ENCODE measurements at regions not wholly inside any gene's neighbourhood (a gene's known extent, or its start where the extent isn't known, plus 50 kb on each side); places are given as distances from the start of the nearest gene placed in this dataset.
A peak's percentile ranks its signal among the peaks of the same experiment; 100 is the strongest.
"Not testable (repeated sequence)": the region's sequence is repeated elsewhere in the genome, so short reads cannot be mapped to it uniquely, and the experiment has no call there.

DNA sequence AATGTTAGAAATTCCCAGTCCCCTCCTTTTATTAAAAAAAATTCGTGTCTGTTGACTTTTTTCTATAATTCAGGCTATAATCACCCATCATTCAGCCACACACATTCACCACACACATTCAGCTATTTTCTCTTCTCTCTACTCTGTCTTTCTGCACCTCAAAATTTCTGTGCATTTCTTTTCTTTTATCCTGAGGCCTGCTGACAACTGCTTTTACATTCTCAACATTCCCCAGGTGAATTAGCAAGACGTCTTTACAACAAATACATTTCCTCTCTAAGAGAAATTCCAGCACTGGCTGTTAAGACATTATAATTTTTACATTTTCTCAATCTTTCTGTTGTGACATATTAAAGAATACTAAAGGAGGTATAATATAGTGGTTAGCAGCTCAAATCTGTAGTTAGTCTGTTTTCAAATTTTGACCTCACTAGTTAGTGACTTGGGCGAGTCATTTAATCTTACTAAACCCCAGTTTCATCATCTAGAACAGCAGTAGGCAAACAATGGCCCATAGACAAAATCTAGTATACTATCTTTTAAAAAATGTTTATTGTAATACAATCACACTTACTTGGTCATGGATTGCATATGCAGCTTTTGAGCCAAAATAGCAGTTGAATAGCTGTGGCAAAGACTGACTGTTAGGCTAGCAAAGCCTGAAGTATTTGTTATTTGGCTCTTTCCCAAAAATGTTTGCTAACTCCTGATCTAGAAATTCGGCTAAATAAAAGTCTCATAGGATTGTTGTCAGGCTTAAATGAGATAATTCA lies 350.7 kb downstream of the NSUN3 start:
- DNase-seq, result peak; percentile 69

DNA sequence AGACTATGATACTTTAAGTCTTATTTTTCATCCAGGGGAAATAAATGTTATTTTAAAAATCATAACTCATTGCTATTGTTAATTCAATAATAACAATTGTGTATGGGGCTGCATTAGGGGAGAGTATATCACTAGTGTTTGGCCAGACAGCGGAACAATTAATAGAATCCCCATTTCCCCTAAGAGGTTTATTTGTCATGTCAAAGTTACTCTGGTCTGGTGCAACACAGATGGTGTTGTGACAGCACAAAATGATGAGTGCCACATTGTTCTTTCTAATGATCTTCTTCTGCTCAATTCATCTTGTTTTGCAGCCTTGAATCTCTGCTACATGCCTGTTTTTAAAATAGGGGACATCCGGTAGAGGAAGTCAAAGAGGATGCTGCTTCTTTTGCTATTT lies 351.6 kb downstream of the NSUN3 start:
- DNase-seq, result no peak

DNA sequence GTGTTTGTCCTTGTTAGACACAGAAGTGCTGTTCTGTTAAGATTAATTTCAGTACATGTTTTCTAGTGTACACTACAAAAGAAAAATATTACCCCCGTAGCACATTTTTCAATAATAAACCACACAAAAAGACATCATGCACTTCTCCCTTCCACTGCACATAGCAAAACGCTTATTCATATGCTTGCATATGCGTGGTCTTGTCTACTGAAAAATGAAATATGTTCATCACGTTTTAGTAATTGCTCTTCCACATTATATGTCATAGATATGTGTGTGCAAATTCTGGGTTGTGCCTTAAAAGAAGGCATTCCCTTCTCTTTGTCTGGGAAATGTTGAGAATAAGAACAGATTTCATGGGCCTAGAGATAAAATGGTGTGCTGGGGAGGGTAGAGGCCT lies 353.9 kb downstream of the NSUN3 start:
- no peak for DNase-seq

DNA sequence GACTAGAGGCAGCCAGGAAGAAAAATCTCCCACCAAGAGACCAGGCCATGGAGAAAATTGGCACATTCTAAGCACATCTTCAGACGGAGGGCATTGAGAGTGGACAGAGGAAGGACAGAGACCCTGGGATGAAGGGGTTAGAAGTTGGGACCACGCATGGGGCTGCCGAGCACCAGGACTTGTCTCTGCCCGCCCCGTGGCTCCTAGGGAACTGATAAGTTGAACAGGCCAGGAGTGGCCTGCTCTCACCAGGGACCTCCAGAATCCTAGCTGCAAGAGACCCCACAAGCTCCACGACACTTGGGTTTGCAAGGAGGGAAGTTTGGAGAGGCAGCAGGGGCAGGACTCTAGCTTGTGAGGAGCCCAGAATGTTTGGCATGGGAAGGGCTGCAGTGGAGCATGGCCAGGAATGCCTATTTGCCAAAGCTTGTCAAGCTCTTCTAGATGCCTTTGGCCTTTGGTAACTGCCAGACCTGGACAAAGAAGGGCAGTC lies 355.1 kb downstream of the NSUN3 start:
- DNase-seq, result no peak

DNA sequence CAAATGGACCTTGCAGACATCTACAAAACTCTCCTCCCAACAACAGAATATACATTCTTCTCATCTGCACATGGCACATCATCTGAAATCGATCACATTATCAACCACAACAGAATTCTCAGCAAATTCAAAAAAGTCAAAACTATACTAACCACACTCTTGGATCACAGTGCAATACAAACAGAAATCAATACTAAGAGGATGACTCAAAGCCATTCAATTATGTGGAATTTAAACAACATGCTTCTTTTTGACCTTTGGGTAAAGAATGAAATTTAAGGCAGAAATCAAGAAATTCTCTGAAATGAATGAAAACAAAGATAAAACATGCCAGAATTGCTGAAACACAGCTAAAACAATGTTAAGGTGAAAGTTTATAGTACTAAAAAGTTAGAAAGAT lies 358.1 kb downstream of the NSUN3 start:
- DNase-seq, result no peak

DNA sequence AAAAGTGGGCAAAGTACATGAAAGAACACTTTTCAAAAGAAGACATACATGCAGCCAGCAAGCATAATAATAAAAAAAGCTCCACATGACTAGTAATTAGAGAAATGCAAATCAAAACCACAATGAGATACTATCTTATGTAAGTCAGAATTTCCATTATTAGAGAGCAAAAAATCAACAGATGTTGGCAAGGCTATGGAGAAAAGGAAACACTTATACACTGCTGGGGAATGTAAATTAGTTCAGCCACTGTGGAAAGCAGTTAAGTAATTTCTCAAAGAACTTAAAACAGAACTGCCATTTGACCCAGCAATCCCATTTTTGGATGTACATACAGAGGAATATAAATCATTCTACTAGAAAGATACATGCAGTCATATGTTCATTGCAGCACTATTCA lies 360.7 kb downstream of the NSUN3 start:
- no peak for DNase-seq

DNA sequence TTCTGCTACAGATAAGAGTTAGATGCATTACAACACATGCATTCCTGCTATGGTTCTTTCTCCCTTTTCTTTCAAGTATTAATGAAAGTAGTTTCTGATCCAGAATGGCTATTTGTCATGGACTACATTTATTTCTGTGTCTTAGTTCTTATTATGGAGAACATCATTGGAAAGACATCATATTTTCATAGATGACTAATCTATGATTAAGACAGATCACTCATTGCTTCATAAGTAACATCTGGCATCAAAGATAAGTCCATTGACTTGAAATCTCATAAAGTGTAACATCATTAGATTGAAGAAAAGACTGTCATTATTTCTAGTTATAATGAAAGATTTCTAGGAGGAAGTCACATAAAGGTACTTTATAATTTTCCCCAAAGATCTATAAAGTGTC lies 366.7 kb downstream of the NSUN3 start:
- no peak for DNase-seq

DNA sequence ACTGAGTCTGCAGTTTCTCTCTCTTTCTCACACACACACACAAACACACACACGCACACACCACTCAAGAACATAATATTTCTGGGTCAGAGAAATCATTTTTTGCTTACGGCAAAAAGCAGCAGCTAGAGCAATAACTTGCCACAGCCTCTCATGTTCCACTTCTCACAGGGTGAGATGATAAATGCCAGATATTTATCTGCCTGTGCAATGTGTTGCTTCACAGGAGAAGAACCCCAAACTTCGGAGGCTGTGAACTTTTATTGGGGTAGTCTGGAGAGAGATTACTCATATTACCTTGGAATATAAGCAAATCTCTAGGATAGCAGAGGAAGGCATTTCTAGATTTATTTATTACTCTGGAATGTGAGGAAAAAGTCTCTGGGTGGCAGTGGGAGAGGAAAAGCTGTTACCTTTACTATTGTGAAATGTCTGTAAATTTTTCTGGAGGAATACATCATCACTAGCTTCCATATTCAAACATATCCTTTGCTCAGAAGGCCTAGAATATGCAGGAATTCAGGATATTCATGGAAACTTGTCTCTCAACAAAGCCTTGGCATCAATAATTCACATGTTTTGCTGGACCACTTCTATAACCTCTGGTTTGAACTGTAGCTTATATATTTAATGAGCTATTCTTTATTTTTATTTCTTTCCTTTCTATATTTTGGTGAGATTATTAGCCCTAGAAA lies 369.2 kb downstream of the NSUN3 start:
- peak; percentile 22 for DNase-seq

DNA sequence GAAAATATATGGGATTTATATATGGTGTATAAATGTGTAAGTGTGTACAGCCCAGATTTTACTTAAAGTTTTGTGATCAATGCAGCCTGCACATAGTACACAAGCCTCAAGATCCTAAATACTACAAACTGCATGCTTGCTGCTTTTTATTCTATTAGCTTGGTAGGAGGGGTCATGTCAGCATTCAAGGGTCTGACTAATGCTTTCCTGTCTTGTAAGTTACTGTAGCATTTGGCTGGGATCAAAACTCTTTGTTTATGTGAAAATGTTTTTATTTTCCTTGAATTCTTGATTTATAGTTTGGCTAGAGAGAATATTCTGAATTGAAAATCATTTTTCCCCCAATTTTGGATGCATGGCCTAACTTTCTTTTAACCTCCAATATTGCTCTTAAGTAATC lies 370.9 kb downstream of the NSUN3 start:
- no peak for DNase-seq

DNA sequence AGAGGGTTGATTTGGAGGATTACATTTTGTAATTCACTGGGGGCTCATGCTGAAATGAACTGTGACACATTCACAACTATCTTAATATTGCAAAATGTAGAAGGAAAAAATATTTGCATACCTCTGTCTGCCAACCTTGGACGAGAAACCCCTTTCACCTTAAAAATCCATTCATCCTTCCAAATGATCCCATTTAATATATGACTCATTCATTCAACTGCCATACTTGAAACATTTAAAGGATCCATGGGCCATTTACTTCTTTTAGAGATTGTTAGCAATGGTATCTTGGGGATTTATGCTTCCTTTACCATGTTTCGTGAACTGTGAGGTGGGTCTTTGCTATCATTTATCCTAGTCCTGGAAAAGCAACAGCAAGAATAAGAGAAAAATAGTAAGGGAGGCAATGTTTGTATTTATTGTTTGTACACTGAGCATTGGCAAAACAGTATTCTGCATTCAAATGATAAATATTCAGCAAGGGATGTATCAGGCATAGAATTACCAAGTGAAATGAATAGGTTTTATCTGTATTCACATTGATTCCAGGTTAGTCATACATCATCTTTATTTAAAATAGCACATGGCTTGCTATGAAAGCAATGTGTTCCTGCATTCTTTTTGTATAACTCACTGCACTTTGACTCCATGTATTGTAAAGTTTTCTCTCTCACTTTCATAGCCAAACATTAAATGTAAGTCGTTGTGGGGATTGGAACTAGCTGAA lies 378.1 kb downstream of the NSUN3 start:
- DNase-seq, result peak; percentile 81

DNA sequence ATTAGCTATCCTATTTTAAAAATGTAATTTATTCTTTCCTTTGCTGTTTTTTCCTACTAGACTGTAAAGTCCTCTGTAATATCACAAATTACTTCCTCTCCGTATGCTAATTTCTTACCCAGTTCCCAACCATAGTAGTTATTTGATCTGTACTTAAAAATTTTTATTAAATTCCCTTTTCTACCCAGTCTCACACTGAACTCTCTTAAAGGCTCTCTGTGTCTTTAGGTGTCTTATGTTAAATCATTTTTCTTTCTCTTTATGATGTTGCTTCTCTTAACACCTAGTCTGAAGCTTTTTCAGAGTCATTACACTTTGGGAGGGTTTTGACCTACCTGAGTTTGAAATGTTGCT lies 378.6 kb downstream of the NSUN3 start:
- DNase-seq, result no peak

DNA sequence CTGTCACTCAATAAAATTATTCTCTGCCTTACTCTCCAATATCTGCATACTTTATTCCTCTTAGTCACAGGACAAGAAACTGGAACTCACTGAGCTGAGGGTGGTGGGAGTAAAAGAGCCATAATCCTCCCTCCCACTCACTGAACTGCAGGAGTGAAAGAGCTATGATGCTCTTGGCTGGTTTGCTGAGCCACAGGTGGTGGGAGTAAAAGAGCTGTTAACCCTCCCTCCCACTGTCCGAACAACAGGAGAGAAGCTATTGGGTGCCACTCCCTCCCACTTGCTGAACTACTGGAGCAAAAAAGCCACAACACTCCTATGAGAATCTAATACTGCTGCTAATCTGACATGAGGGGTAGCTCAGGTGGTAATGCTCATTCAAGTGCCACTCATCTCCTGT lies 391.0 kb downstream of the NSUN3 start:
- DNase-seq, result peak; percentile 47

DNA sequence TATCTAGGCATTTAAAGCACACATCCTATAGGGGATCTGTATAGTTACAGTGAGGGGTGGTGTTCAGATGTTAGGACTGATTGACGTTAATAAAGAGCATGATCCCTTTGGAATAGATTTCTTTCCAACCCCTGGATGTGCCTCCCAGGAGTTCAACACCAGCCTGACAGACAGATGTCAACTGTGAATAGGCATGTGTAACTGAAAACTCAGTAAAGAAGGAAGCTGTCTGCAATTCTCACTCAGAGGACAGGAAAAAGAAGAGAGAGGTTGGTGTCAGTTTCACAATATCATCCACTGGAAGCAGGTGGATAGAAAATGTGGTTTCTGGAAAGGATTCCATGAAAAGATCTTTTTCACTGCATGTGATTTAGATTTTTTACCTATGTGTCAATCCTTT lies 396.3 kb downstream of the NSUN3 start:
- no peak for DNase-seq

DNA sequence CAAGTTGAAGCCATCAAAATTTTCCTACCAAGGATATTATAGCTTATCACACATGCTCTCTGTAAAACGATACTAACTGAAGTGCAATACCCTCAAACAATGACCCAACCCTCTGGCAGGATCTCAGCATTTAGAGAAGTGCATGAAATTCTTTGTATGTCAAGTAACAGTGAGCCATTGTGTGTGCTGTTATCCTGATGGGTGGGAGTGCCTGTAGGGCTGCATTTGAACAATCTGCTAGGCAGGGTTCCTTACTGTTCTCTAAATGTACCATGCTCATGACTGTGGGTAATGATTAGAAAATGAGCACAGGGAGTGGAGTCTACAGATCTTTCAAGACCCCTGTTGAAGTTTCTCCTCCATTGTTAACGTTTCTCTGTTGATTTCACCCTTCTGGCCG lies 398.1 kb downstream of the NSUN3 start:
- DNase-seq, result no peak

DNA sequence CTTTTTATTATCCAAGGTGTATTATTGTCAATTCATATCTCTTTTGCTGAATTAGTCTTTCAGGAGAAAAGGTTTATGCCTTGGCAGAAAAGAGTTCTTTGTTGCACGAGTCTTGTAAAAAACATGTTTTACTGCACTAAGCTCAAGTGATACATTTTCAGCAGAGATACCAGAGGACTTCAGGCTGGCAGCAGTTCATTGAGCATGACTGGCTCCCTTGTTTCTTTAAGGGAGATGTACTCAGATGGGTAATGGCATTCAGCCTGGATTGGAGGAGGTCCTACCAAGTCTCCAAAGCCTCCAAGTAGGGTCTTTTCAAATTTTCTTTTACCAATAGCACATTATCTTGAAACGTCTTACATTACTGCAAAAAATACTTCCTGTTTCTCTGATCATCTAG lies 400.1 kb downstream of the NSUN3 start:
- no peak for DNase-seq

DNA sequence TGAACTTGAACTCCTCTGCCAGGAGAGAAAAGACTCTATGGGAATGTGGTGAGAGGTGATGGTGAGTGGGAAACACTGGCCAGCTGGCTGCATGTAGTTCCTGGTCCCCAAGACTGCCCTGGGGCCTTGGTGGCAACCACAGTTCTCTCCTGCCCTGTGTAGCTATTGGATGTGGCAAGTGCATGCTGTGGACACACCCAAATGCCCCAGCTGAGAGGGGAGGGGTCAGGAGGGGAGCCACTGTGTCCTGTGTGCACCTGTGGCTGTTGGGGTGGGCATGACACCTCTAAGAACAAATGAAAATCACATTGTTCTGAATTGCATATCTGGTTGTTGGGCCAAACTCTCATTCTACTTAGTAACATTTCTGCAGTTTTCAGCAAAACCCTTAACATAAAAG lies 409.6 kb downstream of the NSUN3 start:
- DNase-seq, result no peak

DNA sequence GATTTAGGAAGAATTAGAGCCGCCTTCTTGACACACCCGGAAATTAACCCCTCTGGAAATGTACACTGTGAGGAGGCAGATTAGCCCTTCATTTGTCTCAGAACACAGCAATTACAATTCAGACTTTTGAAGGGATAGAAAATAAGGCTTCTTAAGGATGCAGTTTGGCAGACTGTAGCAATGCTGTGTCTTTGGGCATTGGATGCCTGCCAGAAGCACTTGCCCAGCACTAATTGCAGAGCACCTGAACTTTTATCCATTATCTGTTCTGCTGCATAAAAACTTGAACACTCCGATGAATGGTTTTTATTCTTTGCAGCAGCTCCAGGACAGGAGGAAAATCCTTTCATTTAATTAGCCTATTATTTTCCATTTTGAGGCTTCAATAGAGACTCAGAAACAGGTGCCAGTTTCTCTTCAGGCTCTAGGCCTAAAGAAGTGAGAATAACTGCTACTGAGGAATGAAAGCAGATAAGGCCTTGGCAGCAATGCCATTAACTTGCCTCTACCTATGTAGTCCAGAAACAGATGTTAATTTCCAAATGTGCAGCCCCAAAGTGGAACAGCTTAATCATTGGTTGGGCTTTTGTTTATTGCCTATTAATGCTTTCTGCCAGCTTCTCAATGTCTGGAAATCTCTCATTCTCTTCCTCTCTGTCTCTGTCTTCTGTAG lies 418.5 kb downstream of the NSUN3 start:
- DNase-seq, result no peak

DNA sequence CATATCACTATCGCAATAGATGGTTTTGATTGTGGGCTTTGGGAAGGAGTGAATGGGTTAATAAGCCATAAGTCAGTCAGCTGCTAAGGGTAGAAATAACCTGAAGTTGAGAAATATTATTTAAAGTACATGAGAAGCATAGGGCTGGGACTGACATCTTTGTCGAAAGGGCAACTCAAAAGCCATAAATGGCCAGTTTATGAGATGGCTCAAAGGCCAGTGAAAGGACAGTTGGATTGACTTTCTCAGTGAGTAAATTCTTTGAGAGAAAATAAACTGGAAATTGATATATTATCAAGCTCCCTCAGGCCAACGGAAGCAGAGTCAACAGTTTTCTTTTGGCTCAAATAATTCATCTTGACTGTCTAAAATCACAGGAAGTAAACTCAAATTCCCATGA lies 419.8 kb downstream of the NSUN3 start:
- no peak for DNase-seq

DNA sequence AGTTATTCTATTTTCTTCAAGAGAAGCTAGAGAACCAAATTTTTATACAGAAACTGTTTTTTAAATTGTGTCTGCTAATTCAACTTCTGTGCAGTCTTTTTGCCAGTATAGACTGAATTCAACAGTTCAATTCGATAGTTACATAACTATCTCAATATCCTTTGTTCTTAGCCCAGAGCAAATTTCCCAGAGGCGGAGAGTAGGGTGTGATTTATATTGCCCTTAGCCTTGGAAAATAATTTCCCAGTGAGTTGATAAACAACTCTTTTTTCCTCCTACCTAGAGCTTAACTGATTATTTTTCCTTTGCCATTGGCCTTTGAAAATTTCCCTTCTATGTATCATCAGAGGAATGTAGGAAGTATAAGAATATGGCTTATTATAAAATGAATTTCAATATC lies 420.5 kb downstream of the NSUN3 start:
- no peak for DNase-seq

DNA sequence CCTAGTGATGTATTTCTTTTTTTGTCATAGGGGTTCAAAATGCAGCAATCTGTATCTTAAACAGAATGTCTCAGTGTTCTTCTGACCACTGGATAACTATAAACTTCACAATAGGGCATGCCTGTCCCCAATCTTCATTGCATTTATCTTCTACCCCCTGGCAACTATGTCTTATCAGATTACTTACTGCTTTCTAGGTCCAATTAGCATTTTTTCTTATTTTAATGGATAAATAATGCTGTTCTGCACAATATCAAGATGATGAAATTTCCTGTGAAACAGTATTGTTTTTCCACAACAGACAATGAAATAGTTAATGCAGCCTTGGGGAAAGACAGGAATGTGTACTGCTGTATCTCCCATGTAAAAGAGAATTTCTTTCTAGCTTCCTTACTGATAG lies 432.1 kb downstream of the NSUN3 start:
- DNase-seq, result no peak

DNA sequence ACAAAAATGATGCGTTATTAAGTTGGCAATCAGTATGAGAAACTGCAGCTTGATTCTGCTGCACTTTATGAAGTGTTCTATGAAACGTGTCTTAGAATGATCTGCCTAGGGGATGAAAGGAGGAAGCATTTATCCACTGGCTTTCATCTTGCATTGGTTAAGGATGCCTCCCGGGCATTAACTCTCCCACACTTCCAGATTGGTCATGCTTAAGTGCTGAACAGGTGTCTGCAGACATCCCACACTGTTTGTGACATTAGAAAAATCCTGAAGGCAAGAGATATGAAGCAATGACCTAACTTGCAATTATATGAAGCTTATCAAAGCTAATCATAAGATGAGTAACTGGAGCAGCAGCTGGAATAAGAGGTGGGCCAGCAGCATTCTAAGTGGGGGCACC lies 437.3 kb downstream of the NSUN3 start:
- DNase-seq, result no peak

DNA sequence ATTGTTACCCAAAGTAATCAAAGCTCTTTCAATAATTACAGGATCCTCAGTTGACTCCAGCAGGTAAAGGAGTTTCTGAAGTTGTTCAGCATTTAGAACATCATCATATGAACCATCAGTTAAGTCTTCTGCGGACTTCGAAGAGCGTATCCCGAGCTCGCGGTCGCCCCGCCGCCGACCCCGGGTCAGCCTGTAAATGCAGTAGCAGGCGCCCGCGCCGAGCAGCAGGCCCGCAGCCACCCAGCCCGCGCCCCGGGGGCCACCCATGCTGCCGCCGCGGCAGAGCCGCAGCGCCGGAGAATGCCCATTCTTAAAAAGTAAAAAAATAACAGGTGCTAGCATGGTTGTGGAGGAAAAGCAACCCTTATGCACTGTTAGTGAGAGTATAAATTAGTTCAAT lies 444.5 kb downstream of the NSUN3 start:
- not testable (repeated sequence) for DNase-seq

DNA sequence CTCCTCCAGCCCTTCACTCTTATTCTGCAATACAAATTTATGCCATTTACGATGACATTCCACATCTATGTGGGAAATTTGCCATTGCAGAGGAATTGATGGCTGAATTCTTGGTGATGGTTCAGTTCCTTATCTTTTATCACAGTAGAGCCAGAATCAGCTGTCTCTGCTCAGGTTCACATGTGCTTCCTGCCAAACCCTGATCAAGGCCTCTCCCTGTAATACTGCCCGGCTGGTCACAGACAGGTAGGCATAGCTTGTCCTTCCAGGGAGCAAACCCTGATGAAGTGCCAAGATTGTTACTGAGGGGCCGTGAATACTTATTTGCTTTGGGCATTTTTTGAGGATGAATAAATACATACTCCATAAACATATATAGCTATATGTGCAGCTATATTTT lies 450.0 kb downstream of the NSUN3 start:
- no peak for DNase-seq

DNA sequence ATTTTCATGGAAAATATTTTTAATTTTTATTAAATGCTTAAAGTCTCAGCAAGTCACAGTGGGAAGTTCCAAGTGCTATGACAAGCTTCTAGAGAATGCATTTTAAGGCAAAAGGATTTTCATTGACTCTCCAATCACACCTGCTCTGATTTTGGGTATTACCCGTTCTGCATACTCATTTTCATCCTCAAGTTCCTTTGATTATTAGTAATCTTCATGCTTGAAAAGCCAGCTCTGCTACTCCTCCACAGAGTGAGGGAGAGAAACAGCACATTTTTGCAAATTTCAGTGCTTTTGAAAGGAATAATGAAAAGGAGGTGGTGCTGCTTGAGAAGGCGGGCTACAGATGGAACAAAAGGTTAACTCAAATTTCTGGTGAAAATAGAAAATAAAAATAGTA lies 450.7 kb downstream of the NSUN3 start:
- DNase-seq, result no peak
